ENCODE measurements at regions not wholly inside any gene's neighbourhood (a gene's known extent, or its start where the extent isn't known, plus 50 kb on each side); places are given as distances from the start of the nearest gene placed in this dataset.

DNA sequence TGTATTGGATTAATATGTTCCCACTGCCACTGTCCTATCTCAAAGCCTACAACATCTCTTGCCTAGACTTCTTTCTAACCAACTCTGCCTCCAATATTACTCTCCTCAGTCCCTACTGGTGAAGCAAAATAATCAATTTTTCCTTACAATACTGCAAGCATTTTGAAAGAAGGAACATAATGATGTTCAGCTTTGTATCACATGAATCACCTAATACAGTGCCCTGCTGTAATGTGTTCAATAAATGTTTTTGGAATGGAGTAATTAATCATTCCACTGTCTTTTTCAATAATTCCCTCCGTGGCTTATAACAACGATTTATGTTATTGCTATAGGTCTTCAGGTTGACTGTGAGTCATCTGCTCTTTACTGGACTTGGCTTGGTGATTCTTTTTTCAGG is 356.4 kb downstream of the TDRD15 start:
- TF ChIP-seq, protein P1, sequence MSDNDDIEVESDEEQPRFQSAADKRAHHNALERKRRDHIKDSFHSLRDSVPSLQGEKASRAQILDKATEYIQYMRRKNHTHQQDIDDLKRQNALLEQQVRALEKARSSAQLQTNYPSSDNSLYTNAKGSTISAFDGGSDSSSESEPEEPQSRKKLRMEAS (IDR thresholded peaks at IDR 0.05), result no peak
- TF ChIP-seq CBX2 (IDR thresholded peaks at IDR 0.05; ENCODE audit: borderline replicate concordance, low read depth) (no peak), PHF8 (IDR thresholded peaks at IDR 0.05; ENCODE audit: borderline replicate concordance, low read depth) (no peak), POLR2A (IDR thresholded peaks at IDR 0.05; ENCODE audit: low read length) (no peak), ZSCAN20 (CRISPR knock-in tag; IDR thresholded peaks at IDR 0.05) (no peak)
- no peaks in the 10 kb centered on the region for H3K4me1 ChIP-seq
- no peak overlapping the region for H3K4me2 ChIP-seq
- FAIRE-seq, result no peak
- CTCF ChIA-PET, result no interaction called here
- H3K9me3 ChIP-seq, result peaks cover 5% of the 10 kb centered on the region; the same call in 1 of the 3 replicates
- ATAC-seq, result no peak
- no peak overlapping the region for H3K4me3 ChIP-seq
- no peak overlapping the region for H3K27ac ChIP-seq
- POLR2A ChIA-PET, result no interaction called here
- WGBS (ENCODE audit: missing lambda C conversion rate), result 0% methylated on average over 2 of the region's 2 CpGs
- DNase-seq (ENCODE audit: low read depth in 1 of 2, low spot score in 1 of 2), result no peak

DNA sequence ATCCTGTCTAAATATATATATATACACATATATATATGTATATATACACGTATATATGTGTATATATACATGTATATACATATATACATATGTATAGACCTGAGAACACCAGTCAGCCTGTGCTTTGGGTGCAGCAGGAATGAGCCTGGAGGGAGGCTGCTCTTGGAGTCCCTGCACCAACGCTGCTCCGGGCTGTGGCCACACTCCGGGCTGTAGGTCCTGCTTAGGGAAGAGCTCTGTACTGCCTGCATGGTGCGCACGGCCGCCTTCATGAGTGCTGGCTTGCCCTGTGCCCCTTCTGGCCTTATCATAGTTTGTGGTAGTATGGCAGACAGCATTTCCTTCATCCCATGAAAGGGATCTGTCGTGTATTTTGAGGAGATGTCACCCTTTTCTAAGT is 360.9 kb downstream of the TDRD15 start:
- Histone ChIP-seq H3K4me2 (no peak overlapping the region), H3K4me3 (no peak overlapping the region), H3K9me3 (no peaks in the 10 kb centered on the region), H3K27ac (no peak overlapping the region), H3K4me1 (no peaks in the 10 kb centered on the region)
- CTCF ChIA-PET, result no interaction called here
- ATAC-seq (no peak), DNase-seq (ENCODE audit: low read depth in 1 of 2, low spot score in 1 of 2) (no peak), FAIRE-seq (no peak)
- no peak for TF ChIP-seq CHD2 (IDR thresholded peaks at IDR 0.05; ENCODE audit: low read length, partially characterized antibody)
- TF ChIP-seq ZFP36 (IDR thresholded peaks at IDR 0.05; ENCODE audit: borderline replicate concordance, partially characterized antibody), result no peak
- TF ChIP-seq, protein P2, sequence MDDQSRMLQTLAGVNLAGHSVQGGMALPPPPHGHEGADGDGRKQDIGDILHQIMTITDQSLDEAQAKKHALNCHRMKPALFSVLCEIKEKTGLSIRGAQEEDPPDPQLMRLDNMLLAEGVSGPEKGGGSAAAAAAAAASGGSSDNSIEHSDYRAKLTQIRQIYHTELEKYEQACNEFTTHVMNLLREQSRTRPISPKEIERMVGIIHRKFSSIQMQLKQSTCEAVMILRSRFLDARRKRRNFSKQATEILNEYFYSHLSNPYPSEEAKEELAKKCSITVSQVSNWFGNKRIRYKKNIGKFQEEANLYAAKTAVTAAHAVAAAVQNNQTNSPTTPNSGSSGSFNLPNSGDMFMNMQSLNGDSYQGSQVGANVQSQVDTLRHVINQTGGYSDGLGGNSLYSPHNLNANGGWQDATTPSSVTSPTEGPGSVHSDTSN (IDR thresholded peaks at IDR 0.05), result no peak
- no peak for TF ChIP-seq EP300 (IDR thresholded peaks at IDR 0.05)
- TF ChIP-seq TFCP2L1 (CRISPR knock-in tag; IDR thresholded peaks at IDR 0.05), result no peak
- no peak for TF ChIP-seq NR3C1 (IDR thresholded peaks at IDR 0.05)
- TF ChIP-seq, protein P3, sequence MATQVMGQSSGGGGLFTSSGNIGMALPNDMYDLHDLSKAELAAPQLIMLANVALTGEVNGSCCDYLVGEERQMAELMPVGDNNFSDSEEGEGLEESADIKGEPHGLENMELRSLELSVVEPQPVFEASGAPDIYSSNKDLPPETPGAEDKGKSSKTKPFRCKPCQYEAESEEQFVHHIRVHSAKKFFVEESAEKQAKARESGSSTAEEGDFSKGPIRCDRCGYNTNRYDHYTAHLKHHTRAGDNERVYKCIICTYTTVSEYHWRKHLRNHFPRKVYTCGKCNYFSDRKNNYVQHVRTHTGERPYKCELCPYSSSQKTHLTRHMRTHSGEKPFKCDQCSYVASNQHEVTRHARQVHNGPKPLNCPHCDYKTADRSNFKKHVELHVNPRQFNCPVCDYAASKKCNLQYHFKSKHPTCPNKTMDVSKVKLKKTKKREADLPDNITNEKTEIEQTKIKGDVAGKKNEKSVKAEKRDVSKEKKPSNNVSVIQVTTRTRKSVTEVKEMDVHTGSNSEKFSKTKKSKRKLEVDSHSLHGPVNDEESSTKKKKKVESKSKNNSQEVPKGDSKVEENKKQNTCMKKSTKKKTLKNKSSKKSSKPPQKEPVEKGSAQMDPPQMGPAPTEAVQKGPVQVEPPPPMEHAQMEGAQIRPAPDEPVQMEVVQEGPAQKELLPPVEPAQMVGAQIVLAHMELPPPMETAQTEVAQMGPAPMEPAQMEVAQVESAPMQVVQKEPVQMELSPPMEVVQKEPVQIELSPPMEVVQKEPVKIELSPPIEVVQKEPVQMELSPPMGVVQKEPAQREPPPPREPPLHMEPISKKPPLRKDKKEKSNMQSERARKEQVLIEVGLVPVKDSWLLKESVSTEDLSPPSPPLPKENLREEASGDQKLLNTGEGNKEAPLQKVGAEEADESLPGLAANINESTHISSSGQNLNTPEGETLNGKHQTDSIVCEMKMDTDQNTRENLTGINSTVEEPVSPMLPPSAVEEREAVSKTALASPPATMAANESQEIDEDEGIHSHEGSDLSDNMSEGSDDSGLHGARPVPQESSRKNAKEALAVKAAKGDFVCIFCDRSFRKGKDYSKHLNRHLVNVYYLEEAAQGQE (IDR thresholded peaks at IDR 0.05), result no peak
- TF ChIP-seq MYC (IDR thresholded peaks at IDR 0.05; ENCODE audit: borderline replicate concordance, low read length), result no peak
- no peak for TF ChIP-seq HDAC2 (IDR thresholded peaks at IDR 0.05)
- TF ChIP-seq TP53 (CRISPR knock-in tag; IDR thresholded peaks at IDR 0.05), result no peak
- 27% methylated on average over 8 of the region's 8 CpGs for WGBS (ENCODE audit: missing lambda C conversion rate)
- POLR2A ChIA-PET, result no interaction called here

DNA sequence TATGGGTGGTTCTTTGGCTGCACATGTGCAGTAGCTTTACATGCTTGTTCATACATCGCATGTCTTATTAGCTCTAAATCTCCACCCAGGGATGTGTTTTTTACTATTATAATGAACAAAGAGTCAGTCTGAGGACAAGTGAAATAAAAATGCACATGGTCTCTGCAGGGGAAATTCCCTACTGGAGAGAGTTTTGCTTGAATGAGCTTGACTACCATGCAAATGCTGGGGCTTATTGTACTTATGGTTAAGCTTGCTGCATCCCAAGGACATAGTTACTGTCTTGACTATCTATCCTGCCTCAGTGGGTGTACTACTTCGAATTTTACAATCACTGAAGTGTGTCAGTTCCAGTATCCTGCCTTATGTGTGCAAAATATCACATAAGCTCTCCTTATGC is 362.7 kb downstream of the TDRD15 start:
- Histone ChIP-seq H3K4me1 (no peaks in the 10 kb centered on the region), H3K9me3 (no peaks in the 10 kb centered on the region), H3K27ac (no peak overlapping the region), H3K4me3 (no peak overlapping the region), H3K4me2 (no peak overlapping the region)
- no peak for ATAC-seq
- DNase-seq (ENCODE audit: low read depth in 1 of 2, low spot score in 1 of 2), result no peak
- POLR2A ChIA-PET, result no interaction called here
- CTCF ChIA-PET, result no interaction called here
- 34% methylated on average over 2 of the region's 2 CpGs for WGBS (ENCODE audit: missing lambda C conversion rate)
- no peak for FAIRE-seq
- TF ChIP-seq, protein P4, sequence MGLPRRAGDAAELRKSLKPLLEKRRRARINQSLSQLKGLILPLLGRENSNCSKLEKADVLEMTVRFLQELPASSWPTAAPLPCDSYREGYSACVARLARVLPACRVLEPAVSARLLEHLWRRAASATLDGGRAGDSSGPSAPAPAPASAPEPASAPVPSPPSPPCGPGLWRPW (IDR thresholded peaks at IDR 0.05), result no peak
- TF ChIP-seq CBX2 (IDR thresholded peaks at IDR 0.05; ENCODE audit: borderline replicate concordance, low read depth) (no peak), POLR2A (IDR thresholded peaks at IDR 0.05; ENCODE audit: low read length) (no peak), MYC (IDR thresholded peaks at IDR 0.05; ENCODE audit: borderline replicate concordance, low read length) (no peak), NFE2L2 (conservative IDR thresholded peaks at IDR 0.05; ENCODE audit: low read length) (no peak), MAZ (IDR thresholded peaks at IDR 0.05; ENCODE audit: borderline replicate concordance, low read depth, low read length) (no peak), SMC3 (IDR thresholded peaks at IDR 0.05) (no peak), RFX5 (IDR thresholded peaks at IDR 0.05) (no peak), RNF2 (IDR thresholded peaks at IDR 0.05; ENCODE audit: borderline replicate concordance, low read depth) (no peak)
- TF ChIP-seq, protein P5, sequence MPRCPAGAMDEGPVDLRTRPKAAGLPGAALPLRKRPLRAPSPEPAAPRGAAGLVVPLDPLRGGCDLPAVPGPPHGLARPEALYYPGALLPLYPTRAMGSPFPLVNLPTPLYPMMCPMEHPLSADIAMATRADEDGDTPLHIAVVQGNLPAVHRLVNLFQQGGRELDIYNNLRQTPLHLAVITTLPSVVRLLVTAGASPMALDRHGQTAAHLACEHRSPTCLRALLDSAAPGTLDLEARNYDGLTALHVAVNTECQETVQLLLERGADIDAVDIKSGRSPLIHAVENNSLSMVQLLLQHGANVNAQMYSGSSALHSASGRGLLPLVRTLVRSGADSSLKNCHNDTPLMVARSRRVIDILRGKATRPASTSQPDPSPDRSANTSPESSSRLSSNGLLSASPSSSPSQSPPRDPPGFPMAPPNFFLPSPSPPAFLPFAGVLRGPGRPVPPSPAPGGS (IDR thresholded peaks at IDR 0.05), result no peak
- TF ChIP-seq, protein P2 (IDR thresholded peaks at IDR 0.05), result no peak
- TF ChIP-seq, protein P6, sequence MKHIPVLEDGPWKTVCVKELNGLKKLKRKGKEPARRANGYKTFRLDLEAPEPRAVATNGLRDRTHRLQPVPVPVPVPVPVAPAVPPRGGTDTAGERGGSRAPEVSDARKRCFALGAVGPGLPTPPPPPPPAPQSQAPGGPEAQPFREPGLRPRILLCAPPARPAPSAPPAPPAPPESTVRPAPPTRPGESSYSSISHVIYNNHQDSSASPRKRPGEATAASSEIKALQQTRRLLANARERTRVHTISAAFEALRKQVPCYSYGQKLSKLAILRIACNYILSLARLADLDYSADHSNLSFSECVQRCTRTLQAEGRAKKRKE (CRISPR knock-in tag; IDR thresholded peaks at IDR 0.05; ENCODE audit: low read depth), result no peak
